ENCODE measurements at regions not wholly inside any gene's neighbourhood (a gene's known extent, or its start where the extent isn't known, plus 50 kb on each side); places are given as distances from the start of the nearest gene placed in this dataset.
A peak's percentile ranks its signal among the peaks of the same experiment; 100 is the strongest.

GRCh38 chr2:180443888-180444287 lies 436.8 kb upstream of the CWC22 start:
- TF ChIP-seq, protein P1, sequence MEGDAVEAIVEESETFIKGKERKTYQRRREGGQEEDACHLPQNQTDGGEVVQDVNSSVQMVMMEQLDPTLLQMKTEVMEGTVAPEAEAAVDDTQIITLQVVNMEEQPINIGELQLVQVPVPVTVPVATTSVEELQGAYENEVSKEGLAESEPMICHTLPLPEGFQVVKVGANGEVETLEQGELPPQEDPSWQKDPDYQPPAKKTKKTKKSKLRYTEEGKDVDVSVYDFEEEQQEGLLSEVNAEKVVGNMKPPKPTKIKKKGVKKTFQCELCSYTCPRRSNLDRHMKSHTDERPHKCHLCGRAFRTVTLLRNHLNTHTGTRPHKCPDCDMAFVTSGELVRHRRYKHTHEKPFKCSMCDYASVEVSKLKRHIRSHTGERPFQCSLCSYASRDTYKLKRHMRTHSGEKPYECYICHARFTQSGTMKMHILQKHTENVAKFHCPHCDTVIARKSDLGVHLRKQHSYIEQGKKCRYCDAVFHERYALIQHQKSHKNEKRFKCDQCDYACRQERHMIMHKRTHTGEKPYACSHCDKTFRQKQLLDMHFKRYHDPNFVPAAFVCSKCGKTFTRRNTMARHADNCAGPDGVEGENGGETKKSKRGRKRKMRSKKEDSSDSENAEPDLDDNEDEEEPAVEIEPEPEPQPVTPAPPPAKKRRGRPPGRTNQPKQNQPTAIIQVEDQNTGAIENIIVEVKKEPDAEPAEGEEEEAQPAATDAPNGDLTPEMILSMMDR (IDR thresholded peaks at IDR 0.05; ENCODE audit: low read depth, low read length), result no peak
- DNase-seq (ENCODE audit: low read depth in 2 of 2), result peak; percentile 32 to 43
- H3K4me3 ChIP-seq (replicated peaks in 1 of 2; ENCODE audit: low read depth in 2 of 2, low read length in 2 of 2), result no peak overlapping the region

GRCh38 chr2:180442860-180443644 lies 436.0 kb upstream of the CWC22 start:
- TF ChIP-seq, protein P1 (IDR thresholded peaks at IDR 0.05; ENCODE audit: low read depth, low read length), result no peak
- DNase-seq (ENCODE audit: low read depth in 2 of 2), result no peak
- H3K4me3 ChIP-seq (replicated peaks in 1 of 2; ENCODE audit: low read depth in 2 of 2, low read length in 2 of 2), result no peak overlapping the region

DNA sequence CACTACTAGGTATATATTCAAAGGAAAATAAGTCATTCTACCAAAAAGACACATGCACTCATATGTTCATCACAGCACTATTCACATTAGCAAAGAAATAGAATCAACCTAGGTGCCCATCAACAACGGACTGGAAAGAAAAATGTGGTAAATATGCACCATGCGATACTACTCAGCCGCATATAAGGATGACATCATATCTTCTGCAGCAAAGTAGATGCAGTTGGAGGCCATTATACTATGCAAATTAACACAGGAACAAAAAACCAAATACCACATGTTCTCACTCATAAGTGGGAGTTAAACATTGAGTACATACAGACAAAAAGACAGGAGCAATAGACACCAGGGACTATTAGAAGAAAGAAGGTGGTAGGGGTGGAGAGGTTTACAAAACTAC lies 412.1 kb upstream of the CWC22 start:
- TF ChIP-seq, protein P1 (IDR thresholded peaks at IDR 0.05; ENCODE audit: low read depth, low read length), result no peak
- no peak for DNase-seq (ENCODE audit: low read depth in 2 of 2)
- no peak overlapping the region for H3K4me3 ChIP-seq (replicated peaks in 1 of 2; ENCODE audit: low read depth in 2 of 2, low read length in 2 of 2)

- no peak for DNase-seq (ENCODE audit: low read depth in 2 of 2)
- TF ChIP-seq, protein P1 (IDR thresholded peaks at IDR 0.05; ENCODE audit: low read depth, low read length), result no peak
- no peak overlapping the region for H3K4me3 ChIP-seq (replicated peaks in 1 of 2; ENCODE audit: low read depth in 2 of 2, low read length in 2 of 2)
These were observed 409.5 kb upstream of the CWC22 start for GRCh38 chr2:180416627-180417026.

- TF ChIP-seq, protein P1 (IDR thresholded peaks at IDR 0.05; ENCODE audit: low read depth, low read length), result no peak
- DNase-seq (ENCODE audit: low read depth in 2 of 2), result no peak
- H3K4me3 ChIP-seq (replicated peaks in 1 of 2; ENCODE audit: low read depth in 2 of 2, low read length in 2 of 2), result no peak overlapping the region
These were observed 406.2 kb upstream of the CWC22 start for GRCh38 chr2:180413336-180413735.

- TF ChIP-seq, protein P1 (IDR thresholded peaks at IDR 0.05; ENCODE audit: low read depth, low read length), result no peak
- DNase-seq (ENCODE audit: low read depth in 2 of 2), result no peak
- no peak overlapping the region for H3K4me3 ChIP-seq (replicated peaks in 1 of 2; ENCODE audit: low read depth in 2 of 2, low read length in 2 of 2)
These were observed 405.1 kb upstream of the CWC22 start for GRCh38 chr2:180412219-180412618.

Measured in cardiac fibroblast (primary cell).